ENCODE measurements at regions not wholly inside any gene's neighbourhood (a gene's known extent, or its start where the extent isn't known, plus 50 kb on each side); places are given as distances from the start of the nearest gene placed in this dataset.
A peak's percentile ranks its signal among the peaks of the same experiment; 100 is the strongest.

GRCh38 chr18:43592269-43592668 lies 315.0 kb upstream of the SYT4 start:
- no peak for ATAC-seq
- TF ChIP-seq CTCF (IDR thresholded peaks at IDR 0.05): no peak
- no peaks in the 10 kb centered on the region for H3K27me3 ChIP-seq

GRCh38 chr18:43596105-43596712 lies 318.9 kb upstream of the SYT4 start:
- H3K4me3 ChIP-seq: no peak overlapping the region
- no peaks in the 10 kb centered on the region for H3K36me3 ChIP-seq
- intact Hi-C loops (cut with DNase I): no loop called here
- H3K9me3 ChIP-seq: no peaks in the 10 kb centered on the region
- no peaks in the 10 kb centered on the region for H3K4me1 ChIP-seq
- no peaks in the 10 kb centered on the region for H3K27me3 ChIP-seq
- no peak overlapping the region for H3K27ac ChIP-seq
- peak; percentile 53 for TF ChIP-seq CTCF (IDR thresholded peaks at IDR 0.05)
- ATAC-seq: peak; percentile 41
- DNase-seq: no peak

More at GRCh38 chr18:43592269-43592668, 315.0 kb upstream of the SYT4 start:
- intact Hi-C loops (cut with DNase I): no loop called here
- no peak for DNase-seq
- Histone ChIP-seq H3K36me3 (no peaks in the 10 kb centered on the region), H3K4me1 (no peaks in the 10 kb centered on the region), H3K27ac (no peak overlapping the region), H3K9me3 (no peaks in the 10 kb centered on the region), H3K4me3 (no peak overlapping the region)

GRCh38 chr18:43601432-43601831 lies 324.1 kb upstream of the SYT4 start:
- intact Hi-C loops (cut with DNase I): no loop called here
- Histone ChIP-seq H3K27ac (no peak overlapping the region), H3K9me3 (peaks cover 4% of the 10 kb centered on the region), H3K36me3 (no peaks in the 10 kb centered on the region), H3K4me3 (no peak overlapping the region), H3K27me3 (no peaks in the 10 kb centered on the region), H3K4me1 (no peaks in the 10 kb centered on the region)
- DNase-seq (no peak), ATAC-seq (no peak)
- TF ChIP-seq CTCF (IDR thresholded peaks at IDR 0.05): no peak

GRCh38 chr18:43605224-43605623 lies 327.9 kb upstream of the SYT4 start:
- ATAC-seq (no peak), DNase-seq (no peak)
- Histone ChIP-seq H3K9me3 (peaks cover 4% of the 10 kb centered on the region), H3K4me1 (no peaks in the 10 kb centered on the region), H3K27me3 (no peaks in the 10 kb centered on the region), H3K27ac (no peak overlapping the region), H3K36me3 (no peaks in the 10 kb centered on the region), H3K4me3 (no peak overlapping the region)
- TF ChIP-seq CTCF (IDR thresholded peaks at IDR 0.05): no peak
- intact Hi-C loops (cut with DNase I): no loop called here

GRCh38 chr18:43606795-43607194 lies 329.5 kb upstream of the SYT4 start:
- no peak overlapping the region for H3K4me3 ChIP-seq
- no peaks in the 10 kb centered on the region for H3K4me1 ChIP-seq
- H3K27ac ChIP-seq: no peak overlapping the region
- H3K27me3 ChIP-seq: no peaks in the 10 kb centered on the region
- TF ChIP-seq CTCF (IDR thresholded peaks at IDR 0.05): no peak
- ATAC-seq (no peak), DNase-seq (no peak)
- no peaks in the 10 kb centered on the region for H3K36me3 ChIP-seq
- H3K9me3 ChIP-seq: peaks cover 4% of the 10 kb centered on the region
- intact Hi-C loops (cut with DNase I): no loop called here

- Histone ChIP-seq H3K27ac (no peak overlapping the region), H3K9me3 (no peaks in the 10 kb centered on the region), H3K4me3 (no peak overlapping the region), H3K36me3 (no peaks in the 10 kb centered on the region), H3K4me1 (no peaks in the 10 kb centered on the region), H3K27me3 (no peaks in the 10 kb centered on the region)
- TF ChIP-seq CTCF (IDR thresholded peaks at IDR 0.05): peak; percentile 54
- intact Hi-C loops (cut with DNase I): no loop called here
- DNase-seq: no peak
- peak; percentile 54 for ATAC-seq
Observed at GRCh38 chr18:43620936-43621335, 343.6 kb upstream of the SYT4 start.

Data from upper lobe of right lung (tissue), 1 donor.